ENCODE measurements at regions not wholly inside any gene's neighbourhood (a gene's known extent, or its start where the extent isn't known, plus 50 kb on each side); places are given as distances from the start of the nearest gene placed in this dataset.

GRCh38 chr11:111097191-111097590, 148.3 kb upstream of the POU2AF2 start (continued):
- TF ChIP-seq SP1 (IDR thresholded peaks at IDR 0.05; ENCODE audit: low read depth) (no peak), EZH2phosphoT487 (IDR thresholded peaks at IDR 0.05; ENCODE audit: borderline replicate concordance) (no peak), FOSL1 (IDR thresholded peaks at IDR 0.05; ENCODE audit: low read depth) (no peak)

GRCh38 chr11:111095327-111095726, 150.2 kb upstream of the POU2AF2 start:
- ChIA-PET POLR2A (no interaction called here), RAD21 (ENCODE audit: low non-redundant PET in 1 of 2, low total read pairs in 2 of 2, uncharacterized antibody in 2 of 2, unreplicated experiment in 2 of 2) (no interaction called here), CTCF (no interaction called here)
- Histone ChIP-seq H3K27me3 (ENCODE audit: insufficient read depth, low read length) (peaks cover 1% of the 10 kb centered on the region; the same call in 1 of the 2 replicates), H3K9me3 (ENCODE audit: control insufficient read depth in 1 of 2, insufficient read depth in 1 of 2, low read depth in 1 of 2, low read length in 2 of 2) (no peaks in the 10 kb centered on the region), H3K4me3 (replicated peaks in 1 of 2; ENCODE audit: low read depth in 1 of 2, low read length in 2 of 2) (no peak overlapping the region), H3K27ac (ENCODE audit: low read depth, low read length) (no peak overlapping the region), H3K36me3 (ENCODE audit: control insufficient read depth in 1 of 2, insufficient read depth in 2 of 2, low read length in 2 of 2) (no peaks in the 10 kb centered on the region), H3K4me1 (ENCODE audit: control insufficient read depth in 1 of 2, insufficient read depth in 2 of 2, low read length in 2 of 2) (peaks cover 0 to 6% of the 10 kb centered on the region in 2 experiments; a peak in 1 of 4 replicates), H4K20me1 (ENCODE audit: insufficient read depth) (no peaks in the 10 kb centered on the region), H3K9ac (ENCODE audit: low read length) (no peak overlapping the region), H3K79me2 (ENCODE audit: insufficient read depth, low read length) (no peaks in the 10 kb centered on the region), H3K4me2 (ENCODE audit: low read length) (no peak overlapping the region), H2AFZ (ENCODE audit: low read depth, low read length, poor library complexity, severe bottlenecking) (no peak overlapping the region), H3K9me2 (ENCODE audit: insufficient read depth) (no peaks in the 10 kb centered on the region)
- ATAC-seq (no peak), DNase-seq (ENCODE audit: low read depth, low spot score) (no peak)
- intact Hi-C loops (cut with micrococcal nuclease): no loop called here
- TF ChIP-seq SRF (IDR thresholded peaks at IDR 0.05; ENCODE audit: low read depth) (no peak), ZBTB33 (IDR thresholded peaks at IDR 0.05; ENCODE audit: extremely low read depth, insufficient replicate concordance, low read length) (no peak), ZFX (IDR thresholded peaks at IDR 0.05) (no peak), ELF1 (IDR thresholded peaks at IDR 0.05; ENCODE audit: borderline replicate concordance, low read depth) (no peak), EGR1 (IDR thresholded peaks at IDR 0.05; ENCODE audit: low read depth) (no peak), SP1 (IDR thresholded peaks at IDR 0.05; ENCODE audit: low read depth) (no peak), CEBPB (IDR thresholded peaks at IDR 0.05; ENCODE audit: low read depth) (no peak), JUND (IDR thresholded peaks at IDR 0.05) (no peak), ATF3 (IDR thresholded peaks at IDR 0.05) (no peak), MAX (IDR thresholded peaks at IDR 0.05) (no peak), ZNF274 (IDR thresholded peaks at IDR 0.05; ENCODE audit: low read depth, low read length) (no peak), CTCF (IDR thresholded peaks at IDR 0.05 in 2 of 3, conservative IDR thresholded peaks at IDR 0.05 in 1 of 3; ENCODE audit: borderline replicate concordance in 1 of 3, insufficient read depth in 1 of 3, low read depth in 2 of 3, low read length in 2 of 3) (no peak), EZH2 (IDR thresholded peaks at IDR 0.05) (no peak), RAD21 (IDR thresholded peaks at IDR 0.05; ENCODE audit: low read depth) (no peak), POLR2AphosphoS5 (IDR thresholded peaks at IDR 0.05; ENCODE audit: low read depth, low read length) (no peak), TCF7L2 (IDR thresholded peaks at IDR 0.05; ENCODE audit: borderline replicate concordance, extremely low read depth, insufficient read depth, insufficient read length) (no peak), POLR2A (IDR thresholded peaks at IDR 0.05; ENCODE audit: borderline replicate concordance, extremely low read depth, insufficient read depth, insufficient read length) (no peak), EZH2phosphoT487 (IDR thresholded peaks at IDR 0.05; ENCODE audit: borderline replicate concordance) (no peak), SIN3A (IDR thresholded peaks at IDR 0.05; ENCODE audit: low read depth) (no peak)
- BruUV-seq (replicated peaks): no TSS peak
